Stromal cell of bone marrow (primary cell): ENCODE measurements at regions not wholly inside any gene's neighbourhood (a gene's known extent, or its start where the extent isn't known, plus 50 kb on each side); places are given as distances from the start of the nearest gene placed in this dataset.
A peak's percentile ranks its signal among the peaks of the same experiment; 100 is the strongest.

Experiments
- DNase-seq: peaks from one replicate; pipeline ENCODE4 v3.0.0-alpha.2; 2012; ENCODE audit warnings: low read depth

DNA sequence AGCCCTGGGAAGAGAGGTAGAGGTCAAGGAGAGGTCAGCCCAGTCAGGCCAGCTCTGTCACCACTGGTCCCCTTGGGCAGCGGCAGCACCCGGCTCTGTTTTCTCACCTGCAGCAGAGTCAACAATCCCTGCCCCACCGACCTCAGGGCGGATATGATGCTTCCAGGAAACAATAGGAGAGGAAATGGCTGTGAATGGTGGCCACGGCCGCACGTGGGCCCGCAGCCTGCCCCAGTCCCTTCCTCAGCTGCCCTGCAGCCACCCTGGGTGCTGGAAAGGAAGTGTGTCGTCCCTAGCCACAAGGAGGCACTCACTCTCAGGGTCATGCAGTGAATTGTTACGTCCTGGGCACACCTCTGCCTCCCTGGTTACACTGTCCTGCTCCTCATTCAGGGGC is 92.5 kb upstream of the ENPP6 start:
- no peak for DNase-seq

DNA sequence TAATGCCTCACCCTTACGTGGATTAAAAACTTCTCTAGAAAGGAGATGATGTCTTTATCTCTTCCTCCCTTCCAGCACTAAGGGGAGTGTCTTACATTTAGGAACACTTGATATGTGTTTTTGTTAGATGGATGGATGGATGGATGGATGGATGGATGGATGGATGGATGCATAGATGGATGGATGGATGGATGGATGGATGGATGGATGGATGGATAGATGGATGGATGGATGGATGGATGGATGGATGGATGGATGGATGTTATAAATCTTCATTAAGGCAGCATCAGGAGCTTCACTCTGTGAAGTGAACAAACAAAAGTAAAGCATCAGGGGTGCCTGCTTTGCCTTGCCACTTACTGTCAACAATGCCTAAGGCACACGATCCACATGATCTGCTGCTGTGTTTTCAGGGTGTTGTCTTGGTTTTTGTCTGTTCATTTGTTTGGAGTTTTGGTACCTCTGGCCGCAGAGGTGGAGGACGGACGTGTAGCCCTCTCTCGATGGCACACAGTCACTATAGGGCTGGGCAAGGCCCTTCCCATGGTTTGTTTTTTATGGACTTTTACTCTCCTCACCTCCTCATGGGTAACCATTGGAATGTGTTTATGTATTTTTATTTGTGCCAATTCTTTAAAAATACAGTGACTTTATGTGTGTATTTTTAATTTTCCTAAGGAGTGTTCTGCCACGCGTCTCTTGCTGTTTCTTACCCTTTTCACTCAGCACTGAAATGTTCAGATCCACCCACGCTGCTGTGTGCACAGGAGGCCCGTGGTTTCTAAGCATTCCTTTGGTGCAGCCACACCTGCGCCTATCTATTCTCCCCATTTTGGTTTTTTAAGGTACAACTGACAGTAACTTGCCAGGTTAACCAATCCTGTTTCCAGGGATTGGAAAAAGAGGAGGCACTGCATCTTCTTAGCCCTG is 91.8 kb upstream of the ENPP6 start:
- DNase-seq, result no peak

DNA sequence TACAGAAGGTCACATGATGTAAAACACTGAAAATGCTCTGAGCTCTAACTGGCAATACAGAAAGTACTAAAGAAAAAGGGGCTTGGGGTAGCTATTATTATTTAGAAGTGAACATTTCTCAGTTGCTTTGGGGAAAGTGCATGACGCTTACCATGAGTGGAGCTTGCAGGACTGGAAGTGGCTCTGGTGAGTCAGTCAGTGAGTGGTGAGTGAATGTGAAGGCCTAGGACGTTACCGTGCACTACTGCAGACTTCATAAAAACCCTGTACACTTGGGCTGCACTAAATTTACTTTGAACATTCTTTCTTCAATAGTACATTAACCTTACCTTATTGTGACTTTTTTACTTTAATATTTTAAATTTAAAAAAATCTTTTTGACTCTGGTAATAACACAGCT is 89.3 kb upstream of the ENPP6 start:
- peak; percentile 23 for DNase-seq

DNA sequence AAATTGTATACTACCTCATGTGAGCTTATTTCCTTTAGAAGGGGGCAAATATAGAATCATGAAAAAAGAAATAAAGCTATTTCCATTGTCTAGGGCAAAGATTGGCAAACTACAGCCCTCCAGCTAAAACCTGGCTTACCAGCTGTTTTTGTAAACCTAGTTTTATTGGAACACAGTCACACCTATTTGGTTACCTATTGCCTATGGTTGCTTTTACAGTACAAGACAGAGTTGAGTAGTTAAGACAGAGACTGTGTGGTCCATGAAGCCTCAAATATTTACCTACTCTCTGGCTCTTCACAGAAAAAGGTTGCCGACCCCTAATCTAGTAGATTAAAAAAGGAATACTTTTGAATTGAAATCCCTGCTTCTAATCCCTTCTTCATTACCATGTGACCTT is 88.8 kb upstream of the ENPP6 start:
- DNase-seq, result no peak

DNA sequence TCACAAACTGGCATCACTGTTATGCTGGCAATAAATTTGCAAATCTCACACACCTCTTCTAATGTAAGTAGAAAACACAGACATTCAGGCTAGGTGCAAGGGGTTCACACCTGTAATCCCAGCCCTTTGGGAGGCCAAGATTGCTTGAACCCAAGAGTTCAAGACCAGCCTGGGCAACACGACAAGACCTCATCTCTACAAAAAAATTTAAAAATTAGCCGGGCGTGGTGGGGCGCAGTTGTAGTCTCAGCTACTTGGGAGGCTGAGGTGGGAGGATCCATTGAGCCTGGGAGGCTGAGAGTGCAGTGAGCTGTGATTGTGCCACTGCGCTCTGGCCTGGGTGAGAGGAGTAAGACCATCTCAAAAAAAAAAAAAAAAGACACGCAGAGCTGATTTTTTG is 83.1 kb upstream of the ENPP6 start:
- no peak for DNase-seq

DNA sequence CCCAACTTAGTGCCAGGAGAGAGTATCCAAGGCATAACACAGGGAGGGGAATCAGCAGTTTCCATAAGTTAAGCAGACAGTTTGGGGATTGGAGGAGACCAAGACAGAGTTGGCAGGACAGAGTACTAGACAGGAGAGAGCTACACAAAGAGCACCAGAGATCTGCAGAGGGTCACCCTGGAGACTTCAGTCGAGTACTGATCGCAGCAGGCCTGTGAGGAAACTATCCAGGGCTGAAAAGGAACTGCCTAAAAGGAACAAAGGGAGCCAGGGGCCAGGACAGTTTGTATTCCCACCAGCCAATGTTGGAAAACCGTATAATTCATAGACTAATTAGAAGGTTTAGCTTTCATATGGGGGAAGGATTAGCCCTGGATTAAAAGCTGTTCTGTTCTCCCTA is 80.6 kb upstream of the ENPP6 start:
- DNase-seq, result peak; percentile 18

DNA sequence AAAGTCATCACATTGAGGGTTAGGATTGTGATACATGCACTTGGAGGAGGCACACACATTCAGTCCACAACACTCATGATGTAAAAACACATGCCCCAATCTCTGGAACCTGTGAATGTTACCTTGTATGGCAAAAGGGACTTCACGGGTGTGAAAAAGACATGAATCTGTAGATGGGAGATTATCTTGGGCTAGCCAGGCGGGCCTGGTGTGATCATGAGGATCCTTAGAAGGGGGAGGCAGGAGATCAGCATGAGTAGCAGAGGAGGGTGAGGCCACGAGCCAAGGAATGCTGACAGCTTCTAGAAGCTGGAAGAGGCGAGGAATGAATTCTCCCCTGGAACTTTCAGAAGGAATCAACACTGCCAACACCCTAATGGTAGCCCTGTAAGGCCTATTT is 77.5 kb upstream of the ENPP6 start:
- DNase-seq, result no peak

DNA sequence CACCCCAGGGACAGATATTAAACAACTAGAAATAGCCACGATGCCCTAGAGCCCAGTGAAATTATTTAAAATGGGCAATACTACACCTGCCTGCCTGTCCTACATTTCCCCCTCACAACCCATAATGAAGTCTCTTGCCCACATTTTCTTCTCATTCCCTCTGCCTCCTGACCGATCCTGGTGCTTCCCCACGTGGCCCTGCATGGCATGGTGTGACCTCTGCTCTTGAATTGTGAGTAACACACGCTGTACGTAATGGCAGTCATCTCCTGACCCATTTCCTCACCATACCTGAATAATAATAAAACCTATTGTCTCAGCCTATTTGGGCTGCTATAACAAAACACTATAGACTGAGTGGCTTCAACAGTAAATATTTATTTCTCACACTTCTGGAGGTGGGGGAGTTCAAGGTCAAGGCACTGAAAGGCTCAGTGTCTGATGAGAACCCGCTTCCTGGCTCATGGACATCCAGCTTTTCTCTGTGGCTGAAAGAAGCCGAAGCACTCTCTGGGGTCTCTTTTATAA is 77.0 kb upstream of the ENPP6 start:
- DNase-seq, result no peak

DNA sequence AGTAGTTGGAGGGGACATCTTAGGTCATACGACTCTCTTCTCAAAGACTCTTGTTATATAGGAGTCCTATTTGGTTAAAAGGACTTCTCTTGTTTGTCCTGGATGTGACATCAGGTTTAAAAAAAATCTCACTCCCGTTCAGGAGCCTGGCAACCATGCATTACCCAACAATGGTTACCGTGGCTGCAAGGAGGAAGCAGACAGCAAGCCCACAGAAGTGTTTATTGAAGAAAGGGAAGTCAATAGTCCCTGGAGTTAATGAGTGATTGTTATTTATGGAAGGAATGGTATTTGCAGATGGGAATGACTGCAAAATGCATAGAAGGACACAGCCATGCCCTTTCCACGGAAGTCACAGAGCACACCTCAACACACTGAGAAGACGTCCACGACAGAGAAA is 75.9 kb upstream of the ENPP6 start:
- DNase-seq, result no peak

DNA sequence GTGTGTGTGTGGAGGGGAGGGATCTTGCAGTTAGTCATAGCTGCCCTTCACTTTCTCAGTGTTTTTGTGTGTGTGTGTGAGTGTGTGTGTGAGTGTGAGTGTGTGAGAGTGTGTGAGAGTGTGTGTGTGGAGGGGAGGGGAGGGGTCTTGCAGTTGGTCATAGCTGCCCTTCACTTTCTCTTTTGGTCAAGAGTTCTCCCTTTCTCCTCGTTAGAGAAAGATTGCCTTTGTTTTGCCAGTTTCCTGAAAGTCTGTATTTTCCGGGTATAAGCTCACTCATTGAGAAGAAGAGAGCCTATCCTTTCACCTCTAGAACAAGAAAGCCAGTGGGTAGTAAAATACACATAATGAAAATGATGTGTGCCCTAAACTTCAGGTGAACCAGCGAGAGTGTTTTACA is 75.2 kb upstream of the ENPP6 start:
- no peak for DNase-seq

DNA sequence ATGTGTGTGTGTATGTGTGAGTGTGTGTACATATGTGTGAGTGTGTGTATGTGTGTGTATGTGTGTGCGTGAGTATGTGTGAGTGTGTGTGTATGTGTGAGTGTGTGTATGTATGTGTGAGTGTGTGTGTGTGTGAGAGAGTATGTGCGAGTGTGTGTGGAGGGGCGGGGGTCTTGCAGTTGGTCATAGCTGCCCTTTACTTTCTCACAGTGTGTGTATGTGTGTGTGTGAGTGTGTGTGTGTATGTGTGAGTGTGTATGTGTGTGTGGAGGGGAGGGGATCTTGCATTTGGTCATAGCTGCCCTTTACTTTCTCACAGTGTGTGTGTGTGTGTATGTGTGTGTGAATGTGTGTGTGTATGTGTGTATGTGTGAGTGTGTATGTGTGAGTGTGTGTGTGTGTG is 74.8 kb upstream of the ENPP6 start:
- DNase-seq, result no peak

DNA sequence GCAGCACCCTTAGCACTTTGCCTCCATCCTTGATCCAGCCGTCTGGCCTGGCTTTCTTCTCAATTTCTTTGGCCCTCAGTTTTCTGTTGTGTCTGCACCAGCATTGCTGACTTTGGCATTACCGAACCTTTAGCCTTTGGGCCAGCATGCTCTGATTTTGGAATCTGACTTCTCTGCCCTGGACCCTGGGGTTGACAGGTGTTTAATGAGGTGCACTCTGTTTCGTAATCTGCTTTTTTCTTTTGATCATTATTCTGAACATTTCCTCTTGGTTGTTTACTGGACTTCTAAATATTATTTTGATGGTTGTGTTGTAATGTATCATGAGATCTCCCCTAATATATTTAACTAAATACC is 71.5 kb upstream of the ENPP6 start:
- DNase-seq, result no peak

DNA sequence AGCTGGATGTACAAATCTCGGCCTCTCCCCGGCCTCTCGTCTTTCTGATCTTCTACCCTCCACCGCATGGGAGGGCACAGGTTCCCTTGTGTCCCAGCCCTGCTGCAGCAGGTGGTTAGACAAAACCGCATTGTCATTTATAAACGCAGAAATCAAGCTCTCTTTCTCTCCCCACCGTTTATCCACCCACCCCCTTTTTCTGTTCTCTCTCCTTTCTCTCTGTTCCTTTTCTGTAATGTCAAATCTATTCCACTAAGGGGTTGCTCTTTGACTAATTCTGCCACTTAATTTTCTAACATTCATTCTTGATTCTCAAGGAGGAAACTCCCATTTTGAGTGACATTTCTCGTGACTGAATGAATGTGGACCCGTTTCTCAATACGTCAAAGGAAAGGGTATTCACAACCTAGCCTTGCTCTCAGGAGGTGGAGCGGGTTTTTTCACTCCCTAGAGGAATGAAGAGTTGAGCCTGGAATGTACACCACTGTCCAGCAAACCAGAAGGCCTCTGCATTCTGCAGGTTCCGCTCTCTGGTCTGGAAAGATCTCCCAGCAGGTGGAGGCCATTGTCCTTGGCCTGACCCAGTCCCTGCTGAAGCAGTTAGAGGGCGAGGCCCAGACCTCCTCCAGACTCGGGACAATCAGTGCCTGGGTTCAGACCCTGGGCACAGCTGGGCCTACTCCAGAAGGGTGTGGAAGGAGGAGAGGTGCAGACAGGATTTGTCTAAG is 70.9 kb upstream of the ENPP6 start:
- no peak for DNase-seq

DNA sequence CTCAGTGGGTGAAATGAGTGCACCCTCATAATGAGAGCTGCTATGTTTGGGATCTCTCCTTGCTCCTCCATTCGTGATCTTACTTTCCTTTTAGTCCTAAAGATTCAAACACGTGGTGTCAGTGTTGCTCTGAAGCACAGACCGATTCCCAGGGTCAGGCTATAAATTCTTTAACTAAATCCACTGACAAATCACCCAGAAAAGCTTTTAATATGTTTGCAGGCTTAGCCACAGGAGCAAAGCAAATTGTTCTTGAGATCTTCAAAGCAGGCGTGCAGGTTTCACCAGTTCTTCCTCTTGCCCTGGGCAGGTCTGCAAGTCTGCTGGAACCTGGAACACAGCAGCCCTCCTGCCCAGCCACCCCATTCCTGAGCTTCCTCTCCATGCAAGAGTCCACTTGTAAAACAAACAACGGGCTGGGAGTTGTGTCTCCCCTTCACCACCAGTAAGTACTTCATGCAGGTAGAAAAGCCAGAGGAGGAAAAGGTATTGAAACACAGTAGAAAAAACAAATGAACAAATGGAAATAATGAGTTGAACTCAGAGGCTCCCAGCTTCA is 70.1 kb upstream of the ENPP6 start:
- DNase-seq, result peak; percentile 58

DNA sequence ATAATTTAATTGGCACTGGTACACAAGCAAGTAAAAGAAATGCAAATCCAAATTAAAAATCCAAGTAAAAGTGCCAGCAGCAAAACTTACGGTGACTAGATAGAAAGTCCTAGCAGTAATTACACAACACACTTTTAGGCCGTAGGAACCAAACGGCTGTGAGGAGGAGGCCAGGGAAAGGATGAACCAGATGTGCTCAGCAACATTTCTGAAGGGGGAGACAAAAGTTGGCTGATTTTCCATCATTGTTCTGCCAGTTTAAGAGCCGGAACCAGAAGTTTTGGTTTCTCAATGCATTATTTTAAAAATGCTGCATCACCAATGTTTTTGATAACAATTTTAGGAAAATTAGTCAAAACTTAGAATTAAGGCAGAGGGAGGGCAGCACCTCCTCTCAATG is 68.7 kb upstream of the ENPP6 start:
- DNase-seq, result no peak

DNA sequence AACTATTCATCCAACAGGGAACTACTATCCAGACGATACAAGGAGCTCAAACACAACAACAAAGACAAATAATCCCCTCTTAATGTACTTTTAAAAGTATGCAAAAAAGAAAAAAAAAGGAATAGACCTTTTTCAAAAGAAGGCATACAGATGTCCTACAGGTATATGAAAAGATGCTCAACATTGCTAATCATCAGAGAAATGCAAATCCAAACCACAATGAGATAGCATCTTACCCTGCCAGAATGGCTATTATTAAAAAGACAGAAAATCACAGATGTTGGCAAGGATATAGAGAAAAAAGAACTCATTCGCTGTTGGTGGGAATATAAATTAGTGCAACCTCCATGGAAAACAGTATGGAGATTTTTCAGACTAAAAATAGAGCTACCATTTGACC is 67.1 kb upstream of the ENPP6 start:
- no peak for DNase-seq

DNA sequence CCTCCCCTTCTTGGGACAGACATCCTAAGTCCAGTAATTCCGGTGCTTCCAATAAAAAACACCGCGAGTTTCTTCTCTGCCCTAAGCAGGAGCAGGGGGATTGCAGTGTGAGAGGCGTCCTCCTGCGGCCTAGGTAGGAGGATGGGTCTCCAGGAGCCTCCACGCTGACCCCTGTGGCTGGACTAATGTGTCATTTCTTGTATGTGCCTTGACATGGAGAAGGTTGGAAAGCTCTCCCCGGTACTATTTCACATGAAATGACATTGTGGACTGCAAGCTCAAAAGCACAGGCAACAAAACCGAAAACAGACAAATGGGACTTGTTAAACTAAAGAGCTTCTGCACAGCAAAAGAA is 66.6 kb upstream of the ENPP6 start:
- no peak for DNase-seq

DNA sequence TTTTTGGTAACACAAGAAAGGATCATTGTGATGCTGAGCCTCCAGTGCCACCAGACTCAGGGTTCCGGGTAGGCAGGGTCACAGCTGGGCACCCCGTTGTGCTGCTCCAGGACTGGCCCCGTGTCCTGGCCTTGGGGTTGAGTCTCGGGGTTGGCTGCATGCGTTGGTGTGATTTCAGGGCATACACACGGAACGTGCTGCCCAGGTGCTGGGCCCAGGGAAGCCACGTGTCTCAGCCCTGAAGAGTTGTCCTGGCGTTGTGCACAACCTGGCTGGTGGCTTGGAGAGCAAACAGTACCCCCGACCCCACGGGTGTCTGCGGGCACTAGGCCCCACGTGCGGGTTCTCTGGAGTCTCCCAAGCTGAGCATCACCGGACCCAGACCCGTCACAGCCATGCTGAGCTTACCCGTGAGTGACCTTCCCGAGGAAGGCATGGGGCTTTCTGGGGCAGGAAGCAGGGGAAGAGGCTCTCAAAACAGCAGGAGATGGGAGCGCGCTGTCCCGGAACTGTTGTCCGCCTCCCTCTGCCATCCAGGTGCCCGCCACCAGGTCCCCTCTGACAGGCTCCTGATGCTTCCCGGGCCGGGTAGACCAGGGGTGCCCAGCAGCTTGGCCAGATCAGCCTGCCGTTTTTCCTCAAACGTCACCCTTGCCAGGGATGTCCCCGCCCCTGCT is 66.1 kb upstream of the ENPP6 start:
- DNase-seq, result no peak

DNA sequence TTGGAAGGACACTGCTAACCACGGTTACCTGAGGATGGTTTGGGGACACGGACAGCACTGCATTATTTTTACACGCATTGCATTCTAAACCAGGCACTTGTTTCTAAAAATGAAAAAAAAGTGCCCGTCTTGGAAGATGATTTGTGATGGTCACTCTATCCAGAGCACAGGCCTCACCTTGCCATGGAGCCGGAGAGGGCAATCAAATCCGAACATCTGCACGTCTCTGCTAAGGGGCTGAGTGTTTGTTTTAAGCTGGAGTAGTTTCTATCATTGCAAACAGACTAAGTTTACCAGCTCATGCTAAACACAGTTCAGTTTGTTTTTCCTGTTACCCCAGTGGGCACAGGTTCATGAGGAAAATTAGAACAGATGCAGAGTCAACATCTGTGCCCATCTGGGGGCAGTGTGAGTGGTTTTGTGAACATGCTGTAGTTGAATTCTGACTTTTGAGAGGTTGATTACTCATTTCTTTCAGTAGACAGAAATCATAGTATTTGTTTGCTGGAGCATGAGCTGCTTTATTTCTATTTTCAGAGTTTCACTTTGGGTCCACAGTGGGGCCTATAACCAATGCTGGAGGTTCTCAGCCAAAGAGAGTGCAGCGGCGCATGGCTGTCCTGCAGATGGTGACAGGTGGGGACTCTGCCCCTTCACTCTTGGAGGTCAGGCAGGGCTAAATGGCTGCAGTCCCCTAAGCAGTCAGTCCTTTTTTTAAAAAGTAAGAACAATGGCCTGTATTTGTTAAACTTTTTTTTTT is 65.4 kb upstream of the ENPP6 start:
- DNase-seq, result no peak

DNA sequence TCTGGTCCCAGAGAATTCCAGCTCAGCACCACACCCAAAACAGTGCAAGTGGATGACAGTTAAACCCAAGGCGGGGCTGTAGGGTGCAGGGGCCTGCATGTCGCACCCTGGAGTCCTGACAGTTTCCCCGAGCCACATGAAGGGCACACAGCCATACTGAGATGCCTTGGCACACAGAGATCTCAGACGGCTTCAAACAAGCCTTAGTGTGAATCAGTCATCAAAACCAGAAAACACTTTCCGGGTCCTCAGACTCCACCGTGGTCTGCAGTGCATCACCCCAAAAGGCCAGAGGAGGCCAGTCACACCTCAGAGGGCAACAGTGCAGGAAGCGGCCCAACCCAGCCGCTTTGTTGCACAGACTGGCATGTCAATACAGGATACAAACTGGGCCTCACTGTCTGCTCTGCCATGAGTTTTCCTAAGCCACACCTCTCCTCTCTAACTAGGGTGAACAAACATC is 64.6 kb upstream of the ENPP6 start:
- DNase-seq, result no peak

DNA sequence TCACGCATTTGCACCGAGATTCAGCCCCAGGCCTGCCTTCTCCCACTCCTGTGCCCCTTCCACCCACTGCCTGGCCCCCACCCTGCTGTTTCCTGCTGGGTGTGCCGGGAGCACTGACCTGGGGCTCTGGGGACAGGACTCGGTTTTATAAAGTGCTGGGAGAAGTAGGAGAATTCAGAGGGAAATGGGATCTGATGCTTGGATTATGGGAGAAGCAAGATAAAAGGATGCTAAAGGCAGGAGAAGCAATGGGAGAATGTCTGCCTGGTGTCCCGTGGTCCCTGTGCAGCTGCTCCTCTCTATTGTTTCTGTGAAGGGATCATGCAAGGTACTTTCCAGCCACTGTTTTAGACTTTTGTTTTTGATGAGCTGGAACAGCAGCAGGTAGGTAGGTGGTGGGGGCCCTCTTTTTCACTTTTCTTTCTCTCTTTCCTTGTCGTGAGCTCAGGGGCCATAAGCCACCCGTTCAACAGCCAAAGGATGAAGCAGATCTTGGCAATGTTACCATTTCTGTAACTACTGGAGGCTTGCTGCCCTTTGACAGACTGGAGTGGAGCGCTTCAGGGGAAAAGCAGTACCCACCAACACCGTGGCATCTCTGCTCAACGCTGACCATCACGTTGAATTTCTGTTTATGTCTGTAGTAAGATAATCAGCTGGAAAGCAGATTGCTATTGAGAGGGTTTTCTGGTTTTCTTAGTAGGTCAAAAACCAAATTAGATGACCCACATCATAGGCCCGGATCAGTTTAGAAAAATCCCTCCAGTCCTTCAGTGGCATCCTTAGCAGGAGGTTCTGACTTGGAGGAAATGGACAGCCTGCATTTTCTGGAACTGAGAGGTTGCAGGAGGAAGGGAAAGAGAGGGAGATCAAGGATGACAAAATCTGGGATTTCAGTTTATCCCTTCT is 63.8 kb upstream of the ENPP6 start:
- no peak for DNase-seq
